ENCODE measurements at regions not wholly inside any gene's neighbourhood (a gene's known extent, or its start where the extent isn't known, plus 50 kb on each side); places are given as distances from the start of the nearest gene placed in this dataset.

DNA sequence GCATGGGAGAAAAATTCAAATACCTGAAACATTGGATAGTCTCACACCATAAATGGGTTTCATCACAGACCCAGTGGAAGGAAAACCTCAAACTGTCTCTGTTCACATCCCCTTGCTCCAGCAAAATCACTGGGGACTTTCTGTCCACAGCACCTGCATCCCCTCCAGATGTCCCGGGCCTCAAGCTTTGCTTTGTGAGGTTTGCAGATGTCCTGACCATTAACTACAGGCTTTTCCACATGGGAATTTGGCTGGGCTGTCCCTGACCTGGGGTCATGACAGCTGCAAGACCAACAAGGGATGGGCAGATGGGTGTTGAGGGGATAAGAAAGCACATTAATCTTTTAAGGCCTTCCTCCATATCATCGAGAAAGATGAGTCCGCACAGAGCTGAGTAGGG lies 427.9 kb downstream of the TXNL1 start:
- no peak for DNase-seq

- DNase-seq, result no peak
Observed at GRCh38 chr18:56207989-56208388, 430.4 kb downstream of the TXNL1 start.

DNA sequence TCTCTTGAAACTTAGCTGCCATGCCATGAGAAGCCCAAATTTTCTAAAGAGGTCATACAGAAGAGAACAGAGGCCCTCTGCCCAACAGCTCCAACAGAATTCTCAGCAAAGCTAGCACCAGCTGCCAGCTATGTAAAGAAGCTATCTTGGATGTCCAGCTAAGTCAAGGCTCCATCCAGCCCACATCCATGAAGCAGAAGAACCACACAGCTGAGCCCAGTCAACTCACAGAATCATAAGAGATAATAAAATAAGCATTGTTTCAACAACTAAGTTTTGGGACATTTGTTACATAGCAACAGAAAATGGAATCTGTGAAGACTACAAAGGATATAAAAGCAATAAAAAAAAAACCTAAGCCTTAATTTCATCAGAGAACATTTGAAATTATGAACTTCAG lies 434.3 kb downstream of the TXNL1 start:
- no peak for DNase-seq

GRCh38 chr18:56202678-56203077 lies 435.7 kb downstream of the TXNL1 start:
- DNase-seq, result no peak

- no peak for DNase-seq
Observed at GRCh38 chr18:56200381-56200911, 437.9 kb downstream of the TXNL1 start.

GRCh38 chr18:56199580-56200330 lies 438.6 kb downstream of the TXNL1 start:
- DNase-seq, result no peak

DNA sequence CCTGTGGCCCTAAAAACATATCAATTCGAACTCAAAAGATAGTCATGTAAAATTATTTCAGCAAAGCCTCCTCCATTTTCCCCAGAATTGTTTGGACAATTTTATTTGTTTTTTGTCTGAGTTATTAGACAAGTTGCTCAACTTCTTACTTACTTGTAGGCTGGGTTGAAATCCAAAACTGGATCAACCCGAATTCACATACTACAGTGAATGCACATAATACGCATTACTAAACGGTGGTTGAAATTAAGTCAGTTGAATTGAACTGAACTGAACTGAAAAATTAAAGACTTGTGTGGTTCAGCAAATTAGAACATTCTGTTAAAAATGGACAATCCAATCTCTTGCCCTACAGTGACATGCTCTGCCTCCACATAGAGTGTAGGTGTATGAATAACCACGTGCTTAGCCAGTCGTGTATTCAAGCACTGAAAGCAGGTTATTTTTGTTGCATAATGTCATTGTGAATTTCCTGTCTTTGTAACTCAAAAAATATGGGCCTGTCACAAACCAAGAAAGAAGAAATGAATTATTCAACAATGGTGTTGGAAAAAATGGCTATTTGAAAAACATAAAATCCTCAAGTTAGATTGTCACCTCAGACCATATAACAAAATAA lies 441.0 kb downstream of the TXNL1 start:
- DNase-seq, result no peak

DNA sequence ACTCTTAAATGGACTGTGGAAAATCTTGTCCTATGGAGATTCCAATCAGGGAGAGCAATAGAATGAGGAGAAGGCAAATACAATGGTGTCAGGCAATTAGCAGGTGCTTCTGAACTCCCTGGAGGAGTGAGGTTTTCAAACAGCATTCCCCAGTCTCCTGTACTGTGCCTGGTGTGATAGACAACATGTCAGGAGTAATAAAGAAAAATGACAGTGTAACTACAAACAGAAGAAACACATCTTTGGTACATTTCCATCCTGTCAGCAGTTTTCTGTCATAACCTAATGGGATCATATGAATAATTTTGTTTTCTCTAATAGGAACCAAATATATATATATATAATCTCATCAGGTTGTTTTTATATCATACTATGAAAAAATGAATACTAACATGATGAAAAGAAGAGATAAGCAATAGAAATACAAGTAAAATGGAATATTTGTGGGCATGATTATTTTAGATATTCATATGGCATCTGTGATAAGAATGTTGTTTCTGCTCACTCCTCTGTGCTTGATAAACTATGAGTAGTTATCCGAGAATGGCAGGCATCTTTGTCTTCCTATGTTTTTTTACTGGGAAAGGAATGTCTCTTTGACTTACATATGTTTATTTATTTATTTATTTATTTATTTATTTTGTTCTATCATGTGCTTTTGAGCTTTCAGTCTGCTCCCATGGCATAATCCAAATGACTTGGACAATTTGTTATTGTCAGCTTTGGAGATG lies 441.7 kb downstream of the TXNL1 start:
- DNase-seq, result no peak

DNA sequence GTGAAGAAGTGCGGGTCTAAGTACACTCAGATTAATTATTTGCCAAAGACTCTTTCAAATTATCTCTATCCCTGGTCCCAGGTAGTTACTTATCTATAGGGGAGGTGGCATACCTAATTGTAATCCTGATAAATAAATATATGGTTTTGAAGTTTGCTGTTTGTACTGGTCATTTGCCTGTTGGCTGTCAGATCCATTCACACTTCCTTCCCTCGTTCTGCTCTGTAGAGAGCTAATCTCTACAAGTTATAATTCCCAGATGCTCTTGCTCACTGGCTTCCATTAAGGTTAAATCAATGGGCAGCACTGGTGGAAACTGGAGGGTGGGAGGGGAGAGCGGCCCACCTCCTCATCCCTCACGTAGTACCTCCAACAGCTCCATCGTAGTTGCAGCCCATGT lies 447.1 kb downstream of the TXNL1 start:
- no peak for DNase-seq

DNA sequence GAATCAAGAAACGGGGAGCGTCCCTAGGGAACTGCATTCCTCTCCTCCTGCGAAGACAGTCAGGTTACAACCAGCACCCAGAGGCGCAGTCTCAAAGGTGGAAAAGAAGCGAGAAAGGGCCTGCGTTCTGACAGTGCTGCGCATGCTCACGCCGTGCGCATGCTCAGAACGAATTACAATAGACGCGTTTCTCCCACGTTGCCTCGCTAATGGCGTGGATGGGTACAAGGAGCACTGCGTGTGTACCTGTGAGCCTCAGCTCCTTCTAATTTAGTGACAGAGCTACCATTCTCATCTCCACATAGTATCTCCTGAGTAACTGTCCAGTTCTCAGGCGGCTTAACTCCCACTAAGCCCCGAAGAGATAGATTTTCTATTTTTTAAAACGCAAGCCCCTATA lies 448.8 kb downstream of the TXNL1 start:
- DNase-seq, result no peak

- no peak for DNase-seq
Observed at GRCh38 chr18:56188529-56189275, 449.7 kb downstream of the TXNL1 start.

GRCh38 chr18:56186319-56186718 lies 452.1 kb downstream of the TXNL1 start:
- no peak for DNase-seq

DNA sequence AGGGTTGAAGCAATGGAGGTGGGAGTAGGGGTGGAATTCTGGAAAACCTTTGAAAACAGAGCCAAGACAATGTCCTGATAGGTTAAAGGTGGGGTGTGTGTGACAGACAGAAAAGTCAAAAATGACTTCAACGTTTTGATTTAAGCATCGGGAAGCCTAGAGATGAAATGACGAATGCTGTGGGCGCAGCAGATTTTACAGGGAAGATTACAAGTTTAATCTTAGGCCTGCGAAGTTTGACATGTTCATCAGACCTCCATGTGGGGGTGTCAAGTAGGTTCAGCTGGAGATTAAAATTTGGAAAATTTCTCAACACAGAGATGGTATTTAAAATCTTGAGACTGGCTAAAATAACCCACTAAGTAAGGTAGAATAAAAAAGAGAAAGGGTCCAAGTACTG lies 453.3 kb downstream of the TXNL1 start:
- no peak for DNase-seq

DNA sequence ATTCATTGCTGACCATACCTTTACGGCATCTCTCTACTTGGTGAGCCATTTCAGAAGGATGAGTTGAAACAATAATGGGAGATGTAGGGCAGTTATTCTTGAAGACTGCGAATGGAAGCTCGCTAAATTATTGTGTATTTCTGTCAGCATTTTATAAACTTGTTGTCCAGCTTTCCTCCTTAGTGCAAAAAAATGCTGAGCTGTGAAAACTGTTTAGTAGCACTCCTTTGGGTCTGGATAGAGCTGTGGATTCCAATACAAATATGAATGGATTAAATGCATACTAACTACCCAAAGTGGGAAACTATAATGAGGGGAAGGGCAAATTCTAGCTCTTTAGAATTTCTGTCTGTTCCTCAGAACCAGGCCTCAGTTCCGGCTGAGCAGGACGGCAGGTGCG lies 461.6 kb downstream of the TXNL1 start:
- no peak for DNase-seq

DNA sequence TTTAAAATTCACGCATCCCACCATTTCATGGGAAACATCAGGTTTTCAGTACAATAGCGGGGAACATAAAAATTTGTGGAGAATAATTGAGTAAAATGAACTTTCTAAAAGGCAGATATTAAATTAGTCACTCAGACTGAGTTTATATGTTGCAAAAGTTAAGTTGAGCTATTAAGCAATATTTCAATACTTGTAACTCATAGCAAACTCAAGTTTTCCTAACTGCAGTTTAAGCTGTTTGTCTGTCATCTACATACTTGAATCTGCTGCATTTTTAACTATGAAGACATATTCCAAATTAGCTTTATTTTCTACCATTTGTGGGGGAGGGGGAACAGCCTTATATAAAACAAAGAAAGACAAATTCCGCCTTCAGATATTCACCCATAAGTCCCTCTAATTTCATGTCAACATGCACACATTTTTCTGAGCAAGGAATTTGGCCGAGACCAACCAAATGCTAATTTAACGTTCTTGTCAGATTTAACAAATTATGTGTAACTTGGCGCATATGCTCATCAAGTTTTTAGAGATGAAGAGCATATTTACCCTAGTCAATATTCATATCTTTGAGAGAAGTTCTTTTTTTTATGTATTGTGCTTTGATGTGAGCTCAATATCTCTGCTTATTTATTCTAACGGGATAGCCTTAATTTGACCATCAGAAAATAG lies 462.9 kb downstream of the TXNL1 start:
- DNase-seq, result no peak

- no peak for DNase-seq
Observed at GRCh38 chr18:56173542-56174220, 464.7 kb downstream of the TXNL1 start.

DNA sequence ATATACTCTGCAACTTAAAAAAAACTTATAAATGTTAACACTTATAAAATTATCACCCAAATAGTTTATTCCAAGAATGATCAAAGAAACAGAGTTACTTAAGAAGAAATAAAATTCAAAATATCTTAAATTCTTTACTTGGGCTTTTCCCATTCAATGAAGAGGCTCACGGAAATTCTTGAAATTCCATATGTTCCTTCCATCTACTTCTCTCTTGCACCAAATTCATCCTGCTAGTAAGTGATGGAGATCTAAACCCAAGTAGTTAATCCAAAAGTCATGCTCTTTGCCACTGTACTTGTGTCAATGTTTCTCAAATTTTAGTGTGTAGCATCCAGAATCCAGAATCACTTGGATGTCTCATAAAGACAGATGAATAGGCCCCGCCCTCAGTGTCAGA lies 465.9 kb downstream of the TXNL1 start:
- DNase-seq, result no peak

- DNase-seq, result no peak
Observed at GRCh38 chr18:56171848-56172247, 466.5 kb downstream of the TXNL1 start.

- DNase-seq, result no peak
Observed at GRCh38 chr18:56168049-56168781, 470.2 kb downstream of the TXNL1 start.

- DNase-seq, result no peak
Observed at GRCh38 chr18:56167366-56167765, 471.0 kb downstream of the TXNL1 start.

DNA sequence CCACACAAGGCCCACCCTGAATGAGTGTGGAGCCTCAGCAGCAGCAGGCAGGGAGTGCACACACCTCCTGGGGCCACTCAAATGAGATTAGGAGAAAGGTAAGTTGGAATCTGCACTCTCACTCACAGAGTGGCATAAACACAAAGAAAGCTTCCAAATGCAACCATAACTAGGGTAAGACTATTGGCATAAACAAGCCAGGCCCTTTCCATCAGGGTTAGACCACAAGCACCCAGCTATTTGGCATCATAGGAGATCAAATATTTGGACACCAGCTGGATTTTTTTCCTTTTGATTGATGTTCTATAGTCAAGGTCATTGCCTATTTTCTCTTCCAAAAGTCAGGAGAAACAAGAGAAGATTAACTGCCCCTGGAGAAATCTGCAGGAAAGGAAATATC lies 471.5 kb downstream of the TXNL1 start:
- DNase-seq, result no peak

Measured in midbrain (tissue), 1 donor.